AG20443 (cell line): ENCODE measurements at regions not wholly inside any gene's neighbourhood (a gene's known extent, or its start where the extent isn't known, plus 50 kb on each side); places are given as distances from the start of the nearest gene placed in this dataset.

Experiments used
- DNase-seq: peaks from one replicate; pipeline ENCODE4 v3.0.0; 2012; ENCODE audit warnings: low spot score, mixed read lengths

GRCh38 chr13:105530468-105530867 lies 1005.0 kb downstream of the EFNB2 start:
- no peak for DNase-seq

- no peak for DNase-seq
These were observed 1008.3 kb downstream of the EFNB2 start for GRCh38 chr13:105527127-105527526.

- DNase-seq, result no peak
These were observed 1015.7 kb downstream of the EFNB2 start for GRCh38 chr13:105519771-105520170.

DNA sequence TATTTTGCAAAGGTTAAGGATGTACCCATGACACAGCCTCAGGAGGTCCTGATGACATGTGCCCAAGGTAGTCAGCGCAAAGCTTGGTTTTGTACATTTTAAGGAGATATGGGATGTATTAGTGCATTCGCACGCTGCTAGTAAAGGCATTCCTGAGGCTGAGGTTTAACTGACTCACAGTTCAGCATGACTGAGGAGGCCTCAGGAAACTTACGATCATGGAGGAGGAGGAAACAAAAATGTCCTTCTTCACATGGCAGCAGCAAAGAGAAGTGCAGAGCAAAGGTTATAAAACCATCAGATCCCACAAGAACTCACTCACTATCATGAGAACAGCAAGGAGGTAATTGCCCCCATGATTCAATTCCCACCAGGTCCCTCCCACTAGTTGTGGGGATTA lies 1017.4 kb downstream of the EFNB2 start:
- DNase-seq, result no peak

DNA sequence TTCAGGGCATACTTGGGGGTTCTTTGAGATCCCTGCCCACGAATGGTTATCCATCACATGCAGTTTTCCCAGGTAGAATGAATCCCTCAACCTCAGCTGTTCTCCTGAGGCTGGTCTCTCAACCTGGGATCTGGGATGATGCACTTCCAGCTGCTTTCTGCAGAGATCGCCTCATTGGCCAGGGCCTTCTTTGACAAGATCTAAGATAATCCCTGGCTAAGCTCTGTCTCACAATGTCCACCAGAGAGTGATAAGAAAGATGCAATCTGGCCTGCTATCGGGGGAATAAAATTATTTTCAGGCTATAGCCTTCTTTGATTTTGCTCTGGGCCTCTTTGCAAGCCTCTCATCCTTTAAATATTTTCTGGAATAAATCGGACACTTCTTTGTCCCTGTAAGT lies 1021.1 kb downstream of the EFNB2 start:
- DNase-seq, result no peak

GRCh38 chr13:105513448-105513847 lies 1022.0 kb downstream of the EFNB2 start:
- DNase-seq, result no peak

DNA sequence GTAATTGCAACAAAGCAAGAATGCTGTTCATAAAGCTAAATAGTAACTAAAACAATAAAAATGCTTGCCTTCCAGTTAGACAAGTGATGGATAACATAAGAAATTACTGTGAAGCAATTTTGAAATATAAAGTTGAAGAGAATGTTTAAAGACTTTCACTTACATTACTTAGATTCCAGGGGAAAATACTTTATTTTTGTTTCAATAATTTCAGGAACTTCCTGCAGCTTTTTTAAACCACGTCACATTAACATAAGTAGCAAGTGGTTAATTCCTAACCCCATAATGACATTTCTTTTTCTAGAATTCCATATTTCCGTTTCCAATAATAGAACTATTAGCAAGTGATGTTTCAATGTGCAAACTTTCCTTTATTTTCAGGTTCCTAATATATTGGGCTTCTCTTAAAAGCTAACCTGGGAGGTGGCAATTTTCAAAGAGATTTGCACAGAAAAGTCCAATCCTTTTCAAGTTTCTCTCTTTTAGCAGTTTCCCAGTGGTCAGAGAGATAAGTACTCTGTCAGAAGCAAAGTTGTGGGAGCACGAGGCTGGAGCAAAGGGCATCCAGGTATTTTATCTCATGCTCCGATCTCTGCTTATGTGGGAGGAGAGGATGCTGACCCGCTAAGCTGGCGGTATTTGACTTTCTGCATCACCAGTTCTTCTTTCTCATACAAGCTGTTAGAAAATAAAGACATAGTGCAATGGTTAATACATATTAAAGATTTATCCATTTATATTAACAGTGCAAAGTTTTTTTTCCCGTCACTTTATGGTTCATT lies 1025.3 kb downstream of the EFNB2 start:
- no peak for DNase-seq

DNA sequence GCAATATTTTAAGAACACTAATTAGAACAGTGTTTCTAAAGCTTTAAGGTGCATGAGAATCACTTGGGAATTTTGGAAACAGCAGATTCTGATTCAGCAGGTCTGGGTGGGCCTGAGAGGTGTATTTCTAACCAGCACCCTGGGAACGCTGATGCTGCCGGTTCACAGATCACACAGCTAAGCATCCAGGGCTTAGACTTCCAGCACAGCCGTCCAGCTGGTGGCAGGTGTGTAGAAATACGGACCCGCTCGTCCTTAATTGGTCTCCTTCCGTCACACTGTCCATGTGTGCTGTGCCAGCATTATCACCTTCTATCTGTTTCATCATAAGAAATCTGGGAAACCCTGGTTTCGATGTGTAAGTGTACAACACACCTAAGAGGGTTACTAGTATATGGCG lies 1029.0 kb downstream of the EFNB2 start:
- DNase-seq, result no peak

GRCh38 chr13:105502193-105502592 lies 1033.3 kb downstream of the EFNB2 start:
- DNase-seq, result no peak

GRCh38 chr13:105497597-105497996 lies 1037.9 kb downstream of the EFNB2 start:
- no peak for DNase-seq

GRCh38 chr13:105492216-105492615 lies 1043.2 kb downstream of the EFNB2 start:
- no peak for DNase-seq

- DNase-seq, result no peak
These were observed 1044.1 kb downstream of the EFNB2 start for GRCh38 chr13:105491345-105491744.

DNA sequence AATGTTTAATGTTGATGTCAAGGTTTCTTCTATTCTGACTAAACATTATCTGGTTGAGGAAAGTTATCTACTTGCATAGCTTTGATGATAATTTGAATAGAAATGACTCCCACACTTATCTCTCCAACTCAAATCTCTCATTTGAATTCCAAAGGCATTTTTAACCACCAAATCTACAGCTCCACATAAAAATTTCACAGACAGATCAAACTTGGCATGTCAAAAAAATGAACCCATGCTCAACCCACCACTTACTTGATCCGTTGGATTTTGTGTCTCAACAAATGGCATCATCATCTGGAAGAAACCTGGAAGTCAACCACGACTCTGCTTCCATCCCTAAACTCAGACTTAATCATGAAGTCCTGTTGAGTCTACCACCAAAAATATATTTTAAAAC lies 1050.4 kb downstream of the EFNB2 start:
- DNase-seq, result no peak

- no peak for DNase-seq
These were observed 1060.4 kb downstream of the EFNB2 start for GRCh38 chr13:105474983-105475610.

DNA sequence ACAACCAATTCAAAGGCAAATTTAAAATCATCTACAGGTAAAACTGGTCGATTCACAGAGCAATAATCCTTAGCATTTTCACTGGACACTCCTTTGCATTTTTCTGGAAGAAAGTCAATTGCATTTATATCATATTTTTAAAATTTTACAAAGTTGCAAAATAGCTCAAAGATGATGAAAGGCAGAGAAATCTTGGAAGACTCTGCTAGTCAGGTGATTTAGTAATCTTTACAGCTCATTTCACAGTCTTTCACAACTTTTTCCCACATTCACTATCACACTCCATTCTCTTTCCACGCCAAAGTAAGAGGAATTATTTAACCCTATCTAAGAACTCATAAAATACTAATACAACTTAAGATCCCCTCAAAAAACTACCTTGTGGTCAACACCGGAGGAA lies 1063.8 kb downstream of the EFNB2 start:
- DNase-seq, result peak; percentile 9

GRCh38 chr13:105466376-105466775 lies 1069.1 kb downstream of the EFNB2 start:
- no peak for DNase-seq

DNA sequence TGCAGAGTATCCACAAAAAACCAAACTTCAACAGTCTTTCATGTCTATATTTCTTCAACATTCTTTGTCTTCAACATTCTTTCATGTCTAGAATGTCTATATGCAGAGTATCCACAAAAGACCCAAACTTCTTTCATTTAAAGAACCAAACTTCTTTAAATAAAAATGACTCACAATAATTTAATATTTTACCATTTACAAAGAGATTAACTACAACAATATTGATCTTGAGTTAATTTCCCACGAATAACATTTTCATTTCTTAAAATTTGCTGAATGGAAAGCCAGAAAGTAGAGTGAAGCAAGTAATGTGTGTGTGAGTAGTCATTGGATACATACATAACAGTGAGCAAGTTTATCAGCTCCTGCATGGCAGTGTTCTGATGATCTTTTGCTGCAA lies 1069.7 kb downstream of the EFNB2 start, which contains the start of gene DAOA:
Gene DAOA, plus strand, starts transcription at position 301 of the 400 bp plus-strand sequence.
- no peak for DNase-seq

- DNase-seq, result no peak
These were observed 1070.2 kb downstream of the EFNB2 start for GRCh38 chr13:105465251-105465650.

DNA sequence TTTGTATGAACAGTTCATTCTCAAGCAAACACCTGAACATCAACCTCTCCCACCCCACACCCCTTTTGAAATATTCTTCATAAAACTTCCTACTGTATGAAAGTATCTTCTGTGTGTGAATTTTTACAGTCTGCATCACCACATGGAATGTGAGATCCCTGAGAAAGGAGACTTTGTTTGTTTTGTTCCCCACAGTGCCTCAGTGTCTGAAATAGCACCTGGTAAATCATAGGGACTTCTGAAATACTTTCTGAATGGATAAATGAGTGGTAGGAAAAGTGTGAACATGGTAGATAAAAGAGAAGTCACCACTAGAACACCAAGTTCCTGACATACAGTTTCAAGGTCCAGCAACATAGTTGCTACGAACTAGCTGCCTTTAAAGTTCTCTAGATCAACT lies 1071.2 kb downstream of the EFNB2 start:
- no peak for DNase-seq

- no peak for DNase-seq
These were observed 1072.4 kb downstream of the EFNB2 start for GRCh38 chr13:105463011-105463501.

GRCh38 chr13:105462098-105462497 lies 1073.4 kb downstream of the EFNB2 start:
- no peak for DNase-seq

- no peak for DNase-seq
These were observed 1082.6 kb downstream of the EFNB2 start for GRCh38 chr13:105452895-105453294.

DNA sequence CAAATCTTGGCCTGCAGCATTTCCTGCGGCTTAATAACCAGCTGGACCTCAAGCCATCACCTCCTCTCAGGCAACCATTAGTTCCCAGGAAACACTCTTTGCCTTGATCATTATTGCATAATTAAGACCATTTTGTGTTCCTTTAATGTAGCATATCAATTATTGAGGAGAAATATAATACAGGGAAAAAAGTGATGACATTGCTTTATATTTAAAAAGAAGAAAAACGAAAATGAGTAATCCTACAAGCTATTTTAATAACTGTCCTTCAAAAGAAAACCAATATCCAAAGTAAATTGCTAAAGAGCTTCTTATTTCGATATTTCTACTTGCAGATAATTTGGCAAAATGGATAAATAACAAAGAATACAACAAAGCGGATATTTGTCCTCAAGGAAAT lies 1084.7 kb downstream of the EFNB2 start:
- DNase-seq, result no peak

- no peak for DNase-seq
These were observed 1086.7 kb downstream of the EFNB2 start for GRCh38 chr13:105448811-105449210.
